Natural killer cell (primary cell): ENCODE measurements at regions not wholly inside any gene's neighbourhood (a gene's known extent, or its start where the extent isn't known, plus 50 kb on each side); places are given as distances from the start of the nearest gene placed in this dataset.
"Not testable (repeated sequence)": the region's sequence is repeated elsewhere in the genome, so short reads cannot be mapped to it uniquely, and the experiment has no call there.

ENCODE experiments used
- ATAC-seq, 3 donors: fragments of 150-1000 bp in 2 of 3; fragments of 200-7000 bp in 1 of 3; cut with Tn5 transposase; 1 replicate in 1 of 3; 2 replicates in 2 of 3; pipeline ENCODE4 v1.10.0; 2021; ENCODE audit warnings: mild to moderate bottlenecking in 2 of 3, moderate library complexity in 2 of 3
- DNase-seq, 2 donors: peaks; one replicate each; pipeline versions ENCODE4 v3.0.0 to v3.0.0-alpha.2; 2013 to 2021; ENCODE audit warnings: mixed read lengths in 1 of 2
- H3K27ac ChIP-seq: one replicate; pipeline ENCODE4 v1.5.1; 2013; ENCODE audit warnings: mild to moderate bottlenecking, low read length
- H3K27me3 ChIP-seq: one replicate; pipeline ENCODE4 v1.6.1; 2013; ENCODE audit warnings: low read length; ENCODE audit not compliant: control insufficient read depth, insufficient read depth
- H3K36me3 ChIP-seq: one replicate; pipeline ENCODE4 v1.6.1; 2013; ENCODE audit warnings: low read length; ENCODE audit not compliant: control insufficient read depth, insufficient read depth
- H3K4me1 ChIP-seq: one replicate; pipeline ENCODE4 v1.6.1; 2013; ENCODE audit warnings: low read length; ENCODE audit not compliant: control insufficient read depth, insufficient read depth
- H3K4me3 ChIP-seq: one replicate; pipeline ENCODE4 v1.5.1; 2013; ENCODE audit warnings: low read length
- H3K9me3 ChIP-seq: one replicate; pipeline ENCODE4 v1.6.1; 2013; ENCODE audit warnings: low read length; ENCODE audit not compliant: control insufficient read depth, insufficient read depth
- H3K27ac Mint-ChIP-seq, 2 donors: one replicate each; pipeline ENCODE4 v1.8.0; 2022; ENCODE audit warnings: mild to moderate bottlenecking in 2 of 2, mixed read lengths in 2 of 2, moderate library complexity in 1 of 2
- H3K27me3 Mint-ChIP-seq, 2 donors: one replicate each; pipeline ENCODE4 v1.8.0; 2022; ENCODE audit warnings: low read depth in 2 of 2, mixed read lengths in 2 of 2
- H3K36me3 Mint-ChIP-seq: one replicate; pipeline ENCODE4 v1.8.0; 2022; ENCODE audit warnings: mixed read lengths
- H3K4me1 Mint-ChIP-seq, 2 donors: one replicate each; pipeline ENCODE4 v1.8.0; 2022; ENCODE audit warnings: mixed read lengths in 2 of 2
- H3K4me3 Mint-ChIP-seq: one replicate; pipeline ENCODE4 v1.8.0; 2022; ENCODE audit warnings: mild to moderate bottlenecking, moderate library complexity, mixed read lengths
- H3K9me3 Mint-ChIP-seq, 2 donors: one replicate each; pipeline ENCODE4 v1.8.0; 2022; ENCODE audit warnings: mixed read lengths in 2 of 2
- CTCF ChIP-seq: fragments of 200-600 bp; IDR thresholded peaks from one replicate; pipeline ENCODE4 v1.8.0; 2022; ENCODE audit warnings: antibody characterized with exemption
- WGBS: methylation state at CpG from one replicate; pipeline ENCODE4 v1.1.7; 2013; ENCODE audit warnings: missing lambda C conversion rate; ENCODE audit not compliant: insufficient coverage; 5-methylcytosine and 5-hydroxymethylcytosine counted together
- intact Hi-C: fragments of 100-400 bp; cut with micrococcal nuclease; formaldehyde crosslinking; loops from one replicate; pipeline ENCODE4 v1.14.2; 2022

- Histone ChIP-seq H3K36me3 (no peaks in the 10 kb centered on the region), H3K27ac (no peak overlapping the region), H3K4me3 (no peak overlapping the region), H3K27me3 (no peaks in the 10 kb centered on the region), H3K4me1 (no peaks in the 10 kb centered on the region), H3K9me3 (peaks cover 5% of the 10 kb centered on the region)
- ATAC-seq (no peak), DNase-seq (no peak)
- Mint-ChIP-seq H3K27me3 (no peaks in the 10 kb centered on the region), H3K4me3 (no peak overlapping the region), H3K4me1 (no peaks in the 10 kb centered on the region), H3K9me3 (peaks cover 8 to 29% of the 10 kb centered on the region in 2 donors), H3K27ac (no peak overlapping the region), H3K36me3 (no peaks in the 10 kb centered on the region)
- TF ChIP-seq CTCF, result no peak
- WGBS, result 80% methylated on average over 2 of the region's 3 CpGs
- intact Hi-C loops, result no loop called here
Observed at GRCh38 chr3:166522017-166522416, 684.8 kb upstream of the BCHE start.

GRCh38 chr3:166519443-166519842 lies 682.2 kb upstream of the BCHE start:
- ATAC-seq (no peak), DNase-seq (no peak)
- Histone ChIP-seq H3K9me3 (peaks cover 5% of the 10 kb centered on the region), H3K4me3 (no peak overlapping the region), H3K27ac (no peak overlapping the region), H3K27me3 (no peaks in the 10 kb centered on the region), H3K4me1 (no peaks in the 10 kb centered on the region), H3K36me3 (no peaks in the 10 kb centered on the region)
- no peaks in the 10 kb centered on the region for H3K27me3 Mint-ChIP-seq
- no peaks in the 10 kb centered on the region for H3K4me1 Mint-ChIP-seq
- TF ChIP-seq CTCF, result no peak
- H3K36me3 Mint-ChIP-seq, result peaks cover under 1% of the 10 kb centered on the region
- no peak overlapping the region for H3K27ac Mint-ChIP-seq
- H3K9me3 Mint-ChIP-seq, result peaks cover 10 to 32% of the 10 kb centered on the region in 2 donors
- WGBS, result 80% methylated on average over 1 of the region's 2 CpGs
- H3K4me3 Mint-ChIP-seq, result no peak overlapping the region
- intact Hi-C loops, result no loop called here

GRCh38 chr3:166518040-166518439 lies 680.8 kb upstream of the BCHE start:
- Histone ChIP-seq H3K36me3 (no peaks in the 10 kb centered on the region), H3K4me3 (no peak overlapping the region), H3K27ac (no peak overlapping the region), H3K9me3 (peaks cover 5% of the 10 kb centered on the region), H3K27me3 (no peaks in the 10 kb centered on the region), H3K4me1 (no peaks in the 10 kb centered on the region)
- Mint-ChIP-seq H3K27me3 (no peaks in the 10 kb centered on the region), H3K27ac (no peak overlapping the region), H3K4me3 (no peak overlapping the region), H3K9me3 (peaks cover 11 to 32% of the 10 kb centered on the region in 2 donors), H3K4me1 (no peaks in the 10 kb centered on the region), H3K36me3 (peaks cover 12% of the 10 kb centered on the region)
- ATAC-seq (no peak), DNase-seq (no peak)
- intact Hi-C loops, result no loop called here
- no peak for TF ChIP-seq CTCF
- WGBS, result 100% methylated on average over 2 of the region's 2 CpGs

- no peaks in the 10 kb centered on the region for H3K36me3 ChIP-seq
- peaks cover 8% of the 10 kb centered on the region for H3K9me3 ChIP-seq
- no peak overlapping the region for H3K4me3 ChIP-seq
- Mint-ChIP-seq H3K36me3 (peaks cover 23% of the 10 kb centered on the region), H3K4me1 (no peaks in the 10 kb centered on the region), H3K27ac (no peak overlapping the region), H3K9me3 (peaks cover 23 to 32% of the 10 kb centered on the region in 2 donors), H3K27me3 (no peaks in the 10 kb centered on the region), H3K4me3 (no peak overlapping the region)
- H3K4me1 ChIP-seq, result no peaks in the 10 kb centered on the region
- no peak overlapping the region for H3K27ac ChIP-seq
- ATAC-seq, result no peak
- intact Hi-C loops, result no loop called here
- 73% methylated on average over 4 of the region's 4 CpGs for WGBS
- no peak for TF ChIP-seq CTCF
- DNase-seq, result no peak
- no peaks in the 10 kb centered on the region for H3K27me3 ChIP-seq
Observed at GRCh38 chr3:166510382-166510781, 673.2 kb upstream of the BCHE start.

GRCh38 chr3:166500420-166500819 lies 663.2 kb upstream of the BCHE start:
- H3K27me3 ChIP-seq, intact Hi-C loops, H3K36me3 ChIP-seq, H3K4me3 Mint-ChIP-seq, DNase-seq, H3K4me1 ChIP-seq, H3K27ac Mint-ChIP-seq, H3K27me3 Mint-ChIP-seq, H3K9me3 ChIP-seq, ATAC-seq, H3K4me3 ChIP-seq, H3K27ac ChIP-seq, H3K36me3 Mint-ChIP-seq, H3K4me1 Mint-ChIP-seq: not testable (repeated sequence)
- peaks cover 35 to 43% of the 10 kb centered on the region in 2 donors for H3K9me3 Mint-ChIP-seq
- WGBS, result 100% methylated on average over 2 of the region's 2 CpGs
